Posterior cingulate gyrus (tissue), 11 donors: ENCODE measurements at regions not wholly inside any gene's neighbourhood (a gene's known extent, or its start where the extent isn't known, plus 50 kb on each side); places are given as distances from the start of the nearest gene placed in this dataset.

ENCODE experiments used
- DNase-seq, 10 donors: peaks; one replicate each; pipeline versions ENCODE4 v3.0.0 to v3.0.0-alpha.2; 2020 to 2021; ENCODE audit warnings: mixed read lengths in 3 of 10
- intact Hi-C: fragments of 100-400 bp; cut with DNase I; formaldehyde crosslinking; loops from one replicate; pipeline ENCODE4 v1.15.1; 2023

DNA sequence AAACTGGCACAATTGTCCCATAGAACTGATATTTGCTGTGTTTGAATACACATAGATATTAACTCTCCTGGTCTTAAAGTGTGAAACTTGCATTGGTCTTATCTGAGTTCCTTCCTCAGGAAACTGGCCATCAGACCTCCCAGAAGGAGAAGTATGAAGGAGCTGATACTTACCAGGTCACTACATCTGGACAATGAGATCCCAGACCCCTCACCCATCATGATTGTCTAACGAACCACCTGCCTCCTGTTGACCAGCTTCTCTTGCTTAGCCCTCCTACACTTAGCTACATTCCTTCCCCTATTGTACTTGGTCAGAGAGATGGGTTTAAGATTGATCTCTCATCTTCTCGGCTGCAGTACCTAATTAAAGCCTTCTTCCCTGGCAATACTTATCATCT lies 413.3 kb downstream of the KCTD12 start:
- DNase-seq = no peak
- intact Hi-C loops = loop anchor here (1.0 to 2.0 kb wide), 2 partner anchors 597 to 776 kb away; no protein-coding TSS in a partner anchor

DNA sequence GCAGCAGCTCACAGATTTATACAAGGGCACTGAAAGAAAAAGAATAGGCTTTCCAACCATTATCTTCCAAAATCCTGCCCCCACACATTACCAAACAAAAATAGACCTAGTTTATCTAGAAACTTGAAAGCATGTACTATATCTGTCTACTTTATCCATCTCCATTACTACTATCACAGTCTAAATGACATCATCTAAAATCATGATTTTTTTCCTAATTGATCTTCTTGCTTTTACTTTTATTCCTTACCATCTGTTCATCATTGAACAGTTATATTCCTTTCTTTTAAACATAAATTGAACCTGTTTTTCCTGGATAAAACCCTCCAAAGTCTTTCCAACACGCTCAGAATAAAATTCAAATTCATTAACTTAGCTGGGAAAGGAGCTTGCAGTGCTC lies 414.7 kb downstream of the KCTD12 start:
- DNase-seq = no peak
- intact Hi-C loops = no loop called here

DNA sequence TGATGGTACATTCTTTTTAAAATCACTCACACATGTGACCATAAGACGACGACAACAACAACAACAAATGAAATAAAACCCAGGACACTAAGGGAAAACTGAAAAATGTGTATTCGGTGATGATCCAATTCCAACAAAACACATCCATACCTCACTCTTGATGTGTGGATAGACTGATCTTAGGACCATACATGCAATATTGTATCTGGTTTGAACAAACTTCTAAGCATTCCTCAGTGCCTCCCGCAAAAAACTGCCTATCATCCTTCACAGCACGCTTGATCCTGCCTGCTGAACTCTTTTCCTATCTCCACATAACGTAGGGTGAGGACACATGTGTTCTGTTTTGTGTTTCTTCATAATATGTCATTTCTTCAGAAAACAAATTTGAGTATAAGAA lies 415.2 kb downstream of the KCTD12 start:
- no peak for DNase-seq
- intact Hi-C loops = no loop called here

DNA sequence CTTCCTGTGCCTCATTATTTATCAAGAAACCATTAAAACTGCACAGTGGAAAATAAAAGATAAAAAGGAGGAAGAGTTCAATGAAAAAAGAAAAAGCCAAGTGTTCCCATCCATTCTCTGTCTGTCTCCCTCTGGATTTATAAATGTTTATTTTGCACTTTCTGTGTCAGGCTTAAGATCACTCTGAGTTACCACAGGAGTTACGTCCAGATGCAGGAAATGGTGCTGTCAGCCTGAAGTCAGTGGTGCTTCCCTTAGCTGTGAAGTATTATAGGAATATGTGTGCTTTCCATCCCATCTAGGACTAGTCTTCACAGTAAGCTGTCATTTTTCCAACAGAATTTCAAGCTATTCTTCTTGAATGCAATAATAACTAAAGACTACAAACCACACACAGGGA lies 420.2 kb downstream of the KCTD12 start:
- intact Hi-C loops = no loop called here
- DNase-seq = no peak

DNA sequence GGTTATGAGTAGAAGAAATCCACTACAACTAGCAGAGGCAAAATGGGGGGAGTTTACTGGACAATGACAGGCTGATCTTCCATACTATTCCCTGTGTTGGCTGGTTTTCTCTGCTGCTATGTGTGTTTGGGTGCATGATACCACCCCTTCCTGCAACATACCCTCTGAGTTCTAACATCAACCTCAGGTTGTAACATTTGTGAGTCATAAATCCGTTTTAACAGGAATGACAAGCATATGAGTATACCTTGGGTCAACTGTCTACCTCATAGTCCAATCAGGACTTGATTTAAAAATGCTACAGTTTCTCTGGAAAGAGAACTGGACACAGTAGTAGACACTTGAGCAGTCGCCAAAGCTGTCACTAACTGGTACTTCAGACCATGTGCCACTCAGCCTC lies 422.9 kb downstream of the KCTD12 start:
- DNase-seq = no peak
- intact Hi-C loops = no loop called here

DNA sequence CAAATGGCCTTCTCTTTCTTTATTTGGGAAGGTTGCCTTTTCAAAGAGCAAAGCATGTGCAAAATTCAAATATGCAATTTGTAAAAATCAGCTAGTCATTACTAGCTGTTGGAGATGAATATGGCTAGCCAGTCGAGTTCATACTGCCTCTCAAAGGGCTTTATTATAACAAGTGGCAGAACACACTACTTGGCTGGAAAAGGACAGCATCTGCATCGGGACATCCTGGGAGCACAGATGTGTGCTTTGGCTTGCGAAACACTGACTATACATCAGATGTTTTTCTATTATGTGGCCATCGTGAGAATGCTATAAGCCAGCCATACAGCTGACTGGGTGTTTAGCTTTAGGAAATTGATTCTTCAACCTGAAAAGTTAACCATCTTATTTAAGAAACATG lies 424.2 kb downstream of the KCTD12 start:
- DNase-seq = no peak
- intact Hi-C loops = no loop called here

DNA sequence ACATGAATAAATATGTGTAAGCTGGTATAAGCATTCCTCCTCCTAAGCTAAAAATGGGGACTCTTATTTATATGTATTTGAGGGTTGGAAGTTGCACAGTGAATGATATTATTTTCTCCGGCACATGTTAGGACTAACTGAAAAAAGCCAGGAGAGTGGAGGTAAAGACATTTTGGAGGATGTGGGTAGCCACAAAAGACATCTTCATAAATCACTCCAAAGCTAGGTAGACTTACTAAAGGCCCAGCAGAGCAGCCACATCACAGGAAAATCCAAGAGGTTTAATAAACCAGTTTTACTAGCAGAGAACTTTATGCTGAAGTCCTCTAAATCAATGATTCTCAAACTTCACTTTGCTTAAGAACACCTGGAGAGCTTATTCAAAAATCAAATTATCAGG lies 424.7 kb downstream of the KCTD12 start:
- intact Hi-C loops = no loop called here
- no peak for DNase-seq

DNA sequence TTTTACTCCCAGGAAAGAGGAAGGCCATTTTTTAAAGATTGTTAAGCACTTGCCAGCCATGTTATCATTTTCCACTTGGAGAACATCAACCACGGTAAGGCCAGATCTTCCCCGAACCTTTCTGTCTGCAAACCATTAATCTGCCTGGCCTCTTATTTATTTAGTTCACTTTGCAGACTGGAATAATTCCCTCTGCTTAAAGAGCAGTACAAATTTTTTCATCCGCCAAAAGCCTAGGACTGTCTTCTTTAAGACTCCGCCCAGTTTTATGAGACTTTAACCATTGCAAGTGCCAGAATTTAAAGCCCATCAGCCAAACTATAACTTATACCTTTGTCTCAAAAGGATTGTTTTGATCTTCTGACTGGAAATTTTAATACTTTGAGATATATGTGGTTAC lies 426.3 kb downstream of the KCTD12 start:
- intact Hi-C loops = no loop called here
- no peak for DNase-seq

DNA sequence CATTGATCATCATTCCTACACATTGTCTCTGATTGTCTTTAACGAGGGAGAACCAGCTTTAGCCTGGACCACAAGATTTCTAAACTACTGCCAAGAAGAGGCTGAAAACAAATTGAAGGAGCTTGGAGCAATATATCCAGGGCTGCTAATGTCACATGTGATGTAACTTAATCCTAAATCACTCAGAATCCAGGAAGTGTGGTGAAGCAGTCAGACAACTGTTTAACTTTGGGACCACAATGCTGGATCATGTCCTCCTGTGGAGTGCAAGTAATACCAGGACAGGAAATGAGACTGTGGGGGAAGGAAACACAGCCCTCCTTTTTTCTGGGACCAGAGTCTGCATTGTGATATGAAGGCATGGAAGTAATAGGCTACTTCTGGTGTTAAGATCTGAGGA lies 430.2 kb downstream of the KCTD12 start:
- intact Hi-C loops = no loop called here
- DNase-seq = no peak

DNA sequence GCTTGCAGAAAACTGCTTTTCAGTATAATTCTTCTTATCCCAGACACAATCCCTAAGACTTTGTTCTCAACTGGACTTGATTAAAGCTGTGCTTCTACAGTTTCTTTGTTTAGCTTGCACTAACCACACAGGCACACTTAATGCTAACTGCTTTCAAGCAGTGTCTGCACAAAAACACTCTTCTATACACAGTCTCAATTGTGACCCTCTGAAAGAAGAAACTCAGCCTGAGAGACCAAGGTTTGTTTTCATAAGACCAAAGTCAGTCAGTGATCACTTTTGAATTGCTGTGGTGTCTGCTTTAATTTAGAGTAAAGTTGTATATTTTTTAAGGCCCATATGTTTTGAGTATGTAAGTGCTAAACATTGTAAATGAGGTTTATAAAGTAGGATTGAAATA lies 431.2 kb downstream of the KCTD12 start:
- intact Hi-C loops = no loop called here
- DNase-seq = no peak

DNA sequence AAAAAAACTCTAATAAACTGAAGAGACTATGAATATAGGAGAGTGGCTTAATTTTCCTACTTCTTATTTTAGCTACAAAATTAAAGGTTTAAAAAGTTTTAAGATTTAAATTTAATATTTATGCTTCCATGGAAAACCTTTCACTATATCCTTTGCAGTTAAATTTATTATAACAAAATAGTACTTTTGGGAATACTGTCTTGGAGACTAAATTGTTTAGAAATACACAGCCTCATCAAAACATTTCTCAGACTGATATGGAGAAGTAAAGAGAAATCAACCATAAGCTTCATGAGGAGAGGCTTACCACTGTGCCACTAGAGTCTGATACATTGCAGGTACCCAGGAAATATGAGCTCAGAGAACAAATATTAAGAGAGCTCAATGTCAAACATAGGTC lies 436.5 kb downstream of the KCTD12 start:
- intact Hi-C loops = no loop called here
- DNase-seq = no peak

DNA sequence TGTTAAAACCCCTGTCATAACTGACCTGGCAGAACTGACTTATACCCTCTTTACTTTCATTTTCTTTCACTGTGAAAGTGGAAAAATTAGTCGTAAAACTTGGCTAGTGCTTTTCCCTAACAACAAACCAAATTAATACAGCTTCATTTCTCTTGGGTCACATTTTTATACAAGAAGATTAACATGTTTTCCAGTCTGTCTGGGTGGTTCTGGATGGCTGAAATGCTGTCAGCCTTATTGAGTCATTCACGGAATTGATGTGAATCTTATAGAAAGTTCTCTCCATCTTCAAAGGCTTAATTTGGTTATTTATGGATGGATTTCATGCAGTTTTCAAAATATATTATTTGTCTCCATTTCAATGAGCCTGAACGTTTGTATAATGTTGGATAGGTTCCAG lies 440.0 kb downstream of the KCTD12 start:
- intact Hi-C loops = no loop called here
- DNase-seq = no peak

DNA sequence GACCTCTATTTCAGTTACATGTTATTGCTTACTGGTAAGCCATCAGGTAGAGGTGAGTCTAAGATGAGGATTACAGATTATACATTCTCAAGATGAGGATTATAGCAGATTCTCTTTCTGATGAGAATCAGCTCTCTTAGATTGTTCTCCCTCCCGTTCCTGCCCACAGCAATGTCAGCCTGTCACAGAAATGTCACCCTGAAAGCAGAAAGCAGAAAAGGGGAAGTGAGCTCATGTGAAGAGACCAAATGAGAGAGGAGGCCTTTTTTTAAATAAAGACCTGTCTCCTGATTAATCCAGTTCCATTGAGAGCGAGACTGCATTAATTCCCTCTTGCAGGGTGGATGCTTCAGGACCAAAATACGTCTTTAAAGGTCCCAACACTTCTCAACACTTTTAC lies 445.6 kb downstream of the KCTD12 start:
- intact Hi-C loops = no loop called here
- no peak for DNase-seq

DNA sequence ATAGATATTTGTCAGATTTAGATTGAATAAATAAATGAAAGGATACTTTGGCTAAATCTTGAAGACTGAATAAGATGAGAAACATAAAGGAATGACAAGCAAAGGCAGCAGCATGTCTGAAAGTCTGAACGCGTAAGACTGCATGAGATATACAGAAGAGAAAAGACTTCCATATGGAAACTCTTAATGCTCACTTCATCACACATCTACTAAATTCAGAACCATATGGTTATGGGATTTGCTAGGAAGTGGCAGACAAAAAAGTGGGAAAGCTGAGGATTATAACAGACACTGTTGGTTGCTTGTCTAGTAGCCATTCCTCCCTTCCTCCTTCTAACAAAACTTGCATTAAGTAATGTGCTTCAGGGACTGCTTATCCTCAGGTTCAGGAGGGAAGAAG lies 446.7 kb downstream of the KCTD12 start:
- DNase-seq = no peak
- intact Hi-C loops = no loop called here

DNA sequence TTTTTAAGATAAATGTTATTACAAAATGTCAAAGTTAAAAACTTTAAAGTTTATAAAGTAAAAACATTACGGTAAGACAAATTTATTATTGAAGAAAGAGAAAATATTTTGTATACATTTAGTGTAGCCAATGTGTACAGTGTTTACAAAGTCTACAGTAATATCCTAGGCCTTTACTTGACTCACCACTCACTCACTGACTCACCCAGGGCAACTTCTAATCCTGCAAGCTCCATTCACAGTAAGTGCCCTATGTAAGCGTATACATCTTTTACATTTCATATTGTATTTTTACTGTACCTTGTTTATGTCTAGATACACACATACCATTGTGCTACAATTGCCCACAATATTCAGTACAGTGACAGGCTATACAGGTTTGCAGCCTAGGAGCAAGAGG lies 448.2 kb downstream of the KCTD12 start:
- intact Hi-C loops = no loop called here
- DNase-seq = no peak

DNA sequence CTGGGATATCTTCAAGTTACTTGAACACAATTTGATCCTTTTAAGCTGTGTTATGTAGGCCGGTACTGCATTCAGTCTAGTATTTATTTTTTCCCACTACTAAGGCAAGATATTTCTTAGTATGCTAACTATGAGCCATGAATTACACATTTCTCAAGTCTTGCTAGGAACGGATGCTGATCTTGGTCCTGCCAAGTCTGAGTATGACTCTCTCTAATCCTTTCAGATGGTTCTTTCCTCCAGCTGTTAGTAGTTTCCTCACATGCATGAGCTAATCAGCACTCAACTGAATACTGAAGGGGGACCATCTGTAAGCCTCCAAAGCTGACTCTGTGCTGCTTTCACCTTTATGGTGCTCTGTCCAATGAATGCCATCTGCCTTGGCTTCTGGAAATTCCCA lies 460.3 kb downstream of the KCTD12 start:
- intact Hi-C loops = no loop called here
- no peak for DNase-seq

DNA sequence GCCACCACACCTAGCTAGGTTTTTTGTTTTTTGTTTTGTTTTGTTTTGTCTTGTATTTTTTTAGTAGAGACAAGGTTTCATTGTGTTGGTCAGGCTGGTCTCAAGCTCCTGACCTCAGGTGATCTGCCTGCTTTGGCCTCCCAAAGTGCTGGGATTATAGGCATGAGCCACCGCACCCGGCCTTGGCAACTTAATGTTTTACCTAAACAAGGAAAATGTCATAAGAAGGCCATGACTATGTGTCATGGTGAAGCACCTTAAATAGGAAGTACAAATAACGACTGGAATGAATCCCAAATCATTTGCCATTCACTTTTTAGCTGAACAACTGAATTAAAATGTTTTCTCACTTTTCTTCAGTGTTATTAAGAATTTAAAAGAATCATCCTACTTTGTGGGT lies 465.2 kb downstream of the KCTD12 start:
- intact Hi-C loops = no loop called here

DNA sequence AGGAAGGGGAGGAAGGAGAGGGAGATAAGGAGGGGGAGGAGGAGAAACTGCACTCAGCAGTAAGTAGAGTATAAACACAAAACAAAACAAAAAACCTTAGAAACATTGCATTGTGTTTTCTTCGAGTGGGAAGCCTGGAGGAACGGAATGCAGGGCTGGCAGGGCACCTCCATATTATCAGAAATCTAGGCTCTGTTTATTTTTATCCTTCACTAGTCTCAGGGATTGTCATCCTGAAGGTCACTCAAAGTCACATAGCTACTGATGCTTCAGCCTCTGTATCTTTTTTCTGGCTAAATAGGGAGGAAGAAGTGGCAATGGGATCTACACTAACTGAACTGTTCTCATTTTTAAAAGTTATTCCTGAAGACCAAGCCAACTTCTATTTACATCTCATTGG lies 467.8 kb downstream of the KCTD12 start:
- DNase-seq = no peak
- intact Hi-C loops = no loop called here

More for the DNA sequence above, 465.2 kb downstream of the KCTD12 start:
- DNase-seq = no peak

DNA sequence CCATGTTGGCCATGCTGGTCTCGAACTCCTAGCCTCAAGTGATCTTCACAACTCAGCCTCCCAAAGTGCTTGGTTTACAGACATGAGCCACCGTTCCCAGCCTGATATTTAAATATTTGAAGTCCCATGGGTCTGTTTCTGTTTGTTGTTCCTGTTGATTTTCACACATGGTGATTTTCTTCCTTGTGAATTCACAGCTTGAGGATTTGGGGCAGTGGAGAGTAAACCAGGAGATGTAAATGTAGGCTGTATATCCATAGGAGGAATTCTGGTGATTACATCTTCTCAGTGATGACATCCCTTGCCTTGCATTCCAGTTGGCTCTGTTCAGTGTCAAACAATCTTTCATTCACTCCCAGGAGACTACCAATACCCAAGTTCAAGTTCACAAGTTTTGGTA lies 471.9 kb downstream of the KCTD12 start:
- no peak for DNase-seq
- intact Hi-C loops = no loop called here

DNA sequence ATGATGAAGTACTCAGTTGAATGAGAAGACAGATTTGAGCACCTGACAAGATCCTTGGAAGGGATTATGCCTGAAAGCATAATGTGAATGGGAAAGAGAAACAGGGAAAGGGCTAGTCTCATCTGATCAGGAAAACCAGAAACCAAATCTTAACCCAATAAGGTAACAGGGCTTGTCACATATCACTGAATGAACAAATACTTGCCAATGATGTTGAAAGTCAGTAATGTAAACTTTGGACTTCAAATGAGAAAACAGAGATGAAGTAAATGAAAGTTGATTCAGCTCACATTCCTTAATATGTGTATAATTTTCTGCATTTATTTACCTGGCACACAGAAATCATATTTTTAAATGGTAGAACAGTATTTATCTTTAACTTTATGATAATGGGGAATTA lies 480.0 kb downstream of the KCTD12 start:
- intact Hi-C loops = no loop called here

DNA sequence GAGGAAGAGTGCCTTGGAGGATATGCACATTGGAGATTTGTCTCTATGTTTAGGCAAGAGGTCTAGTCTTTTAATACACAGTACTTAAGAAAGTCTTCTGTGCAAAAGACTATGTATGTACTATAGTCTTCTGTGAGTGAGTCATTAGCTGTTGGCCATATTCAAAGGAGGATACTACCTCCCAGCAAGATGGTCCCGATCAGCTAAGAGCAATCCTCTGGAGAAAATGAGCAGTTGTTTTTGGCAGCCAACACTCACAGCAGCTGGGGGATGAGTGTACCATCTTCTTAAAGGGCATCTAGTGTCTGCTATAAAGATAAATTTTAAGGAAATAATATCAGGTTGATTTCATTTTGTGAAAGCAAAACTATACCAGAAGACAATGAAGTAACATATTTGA lies 487.8 kb downstream of the KCTD12 start:
- no peak for DNase-seq
- intact Hi-C loops = no loop called here

More for the DNA sequence above, 480.0 kb downstream of the KCTD12 start:
- DNase-seq = no peak

DNA sequence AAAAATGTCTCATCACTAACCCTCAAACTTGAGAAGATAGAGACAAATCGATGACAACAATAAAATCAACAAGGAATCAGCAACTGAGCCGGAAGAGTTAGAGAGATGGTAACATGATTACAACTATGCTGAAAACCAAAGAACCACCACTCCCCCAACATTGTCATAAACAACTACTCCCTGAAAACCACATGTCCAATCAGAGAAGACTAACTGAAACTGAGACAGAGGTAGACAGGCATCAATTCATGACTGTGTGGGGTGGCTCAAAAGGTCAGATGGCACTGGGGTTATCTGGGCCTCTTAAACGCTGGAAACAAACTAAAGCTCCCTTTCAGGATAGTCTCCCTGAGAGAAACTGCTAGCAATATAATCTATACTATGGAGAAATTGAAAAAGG lies 488.8 kb downstream of the KCTD12 start:
- intact Hi-C loops = no loop called here

DNA sequence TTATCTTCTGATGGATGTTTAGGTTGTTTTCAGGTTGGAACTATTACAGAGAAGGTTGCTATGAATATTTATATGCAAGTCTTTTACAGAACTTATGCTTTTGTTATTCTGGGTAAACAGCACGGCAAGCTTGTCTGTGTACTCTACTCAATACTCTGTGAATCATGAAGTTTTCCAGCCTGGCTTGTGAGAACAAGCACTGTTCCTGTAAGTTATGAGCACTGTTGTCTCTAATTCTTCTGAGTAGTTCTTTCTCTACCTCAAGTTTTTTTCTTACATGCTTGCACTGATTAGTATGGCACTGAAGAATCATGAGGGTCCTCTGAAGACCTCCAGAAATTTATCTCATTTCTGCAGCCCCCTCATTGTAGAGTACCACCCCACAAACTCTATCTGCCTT lies 496.9 kb downstream of the KCTD12 start:
- no peak for DNase-seq
- intact Hi-C loops = no loop called here

More for the DNA sequence above, 488.8 kb downstream of the KCTD12 start:
- no peak for DNase-seq

DNA sequence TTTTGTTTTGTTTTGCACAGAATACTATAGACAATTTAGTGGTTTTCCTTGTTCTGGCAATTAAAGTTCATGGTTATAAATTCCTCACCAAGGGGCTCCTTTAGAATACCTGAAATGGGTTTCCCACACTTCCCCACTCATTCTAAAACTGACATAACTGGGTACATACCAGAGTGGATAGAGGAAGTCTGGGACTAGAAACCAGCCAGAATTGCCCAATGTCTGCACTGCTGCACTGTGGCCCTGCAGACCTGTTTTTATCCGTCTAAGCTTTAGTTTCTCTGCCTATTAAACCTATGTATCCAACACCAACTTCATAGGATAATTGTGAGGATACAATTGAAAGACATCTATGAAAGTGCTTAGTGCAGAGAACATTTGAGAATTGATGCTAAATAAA lies 498.6 kb downstream of the KCTD12 start:
- intact Hi-C loops = no loop called here
- DNase-seq = no peak
